SJCRH30 (cell line): ENCODE measurements at regions not wholly inside any gene's neighbourhood (a gene's known extent, or its start where the extent isn't known, plus 50 kb on each side); places are given as distances from the start of the nearest gene placed in this dataset.
A peak's percentile ranks its signal among the peaks of the same experiment; 100 is the strongest.

Experiments used
- DNase-seq, 2 experiments: peaks; one replicate each; pipeline ENCODE4 v3.0.0-alpha.2; 2015 to 2020
- H3K27ac ChIP-seq: fragments of 250-450 bp; sonication (Bioruptor Pico); 2 replicates; pipeline ENCODE4 v1.5.1; 2020; ENCODE audit warnings: mild to moderate bottlenecking, moderate library complexity
- H3K27me3 ChIP-seq: fragments of 250-450 bp; sonication (Bioruptor Pico); 2 replicates; pipeline ENCODE4 v1.5.1; 2020; ENCODE audit warnings: mild to moderate bottlenecking, moderate library complexity
- H3K36me3 ChIP-seq: fragments of 250-450 bp; sonication (Bioruptor Pico); 2 replicates; pipeline ENCODE4 v1.5.1; 2020; ENCODE audit warnings: mild to moderate bottlenecking, moderate library complexity
- H3K4me1 ChIP-seq: fragments of 250-450 bp; sonication (Bioruptor Pico); 2 replicates; pipeline ENCODE4 v1.5.1; 2020; ENCODE audit warnings: mild to moderate bottlenecking, moderate library complexity
- H3K4me3 ChIP-seq: fragments of 250-450 bp; sonication (Bioruptor Pico); 2 replicates; pipeline ENCODE4 v1.5.1; 2020; ENCODE audit warnings: mild to moderate bottlenecking, moderate library complexity
- H3K9me3 ChIP-seq: fragments of 250-450 bp; sonication (Bioruptor Pico); replicated peaks from 2 replicates; pipeline ENCODE4 v1.5.1; 2020; ENCODE audit warnings: mild to moderate bottlenecking, moderate library complexity

- no peaks in the 10 kb centered on the region for H3K36me3 ChIP-seq
- no peaks in the 10 kb centered on the region for H3K4me1 ChIP-seq
- H3K27ac ChIP-seq = no peak overlapping the region
- no peaks in the 10 kb centered on the region for H3K27me3 ChIP-seq
- no peaks in the 10 kb centered on the region for H3K9me3 ChIP-seq
- DNase-seq = no peak
- H3K4me3 ChIP-seq = no peak overlapping the region
These were observed 549.9 kb upstream of the RGS18 start for GRCh38 chr1:191608367-191608766.

DNA sequence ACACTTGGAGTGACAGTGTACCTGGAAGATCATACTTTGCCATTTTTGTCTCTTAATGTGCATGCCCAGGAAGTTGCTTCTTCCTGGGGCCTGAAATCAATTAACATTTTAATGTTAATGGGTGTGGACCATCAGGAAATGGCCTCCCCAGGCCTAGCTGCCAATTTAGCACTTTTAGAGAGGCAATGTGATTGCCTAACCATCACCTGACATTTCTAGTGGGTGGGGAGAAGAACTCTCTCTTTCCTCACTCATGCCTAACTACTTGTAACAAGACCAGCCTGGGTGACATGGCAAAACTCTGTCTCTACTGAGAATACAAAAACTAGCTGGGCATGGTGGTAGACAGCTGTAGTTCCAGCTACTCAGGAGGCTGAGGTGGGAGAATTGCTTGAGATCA, 549.0 kb upstream of the RGS18 start:
- Histone ChIP-seq H3K36me3 (no peaks in the 10 kb centered on the region), H3K9me3 (no peaks in the 10 kb centered on the region), H3K4me3 (no peak overlapping the region), H3K27ac (no peak overlapping the region), H3K27me3 (no peaks in the 10 kb centered on the region), H3K4me1 (no peaks in the 10 kb centered on the region)
- DNase-seq = no peak

DNA sequence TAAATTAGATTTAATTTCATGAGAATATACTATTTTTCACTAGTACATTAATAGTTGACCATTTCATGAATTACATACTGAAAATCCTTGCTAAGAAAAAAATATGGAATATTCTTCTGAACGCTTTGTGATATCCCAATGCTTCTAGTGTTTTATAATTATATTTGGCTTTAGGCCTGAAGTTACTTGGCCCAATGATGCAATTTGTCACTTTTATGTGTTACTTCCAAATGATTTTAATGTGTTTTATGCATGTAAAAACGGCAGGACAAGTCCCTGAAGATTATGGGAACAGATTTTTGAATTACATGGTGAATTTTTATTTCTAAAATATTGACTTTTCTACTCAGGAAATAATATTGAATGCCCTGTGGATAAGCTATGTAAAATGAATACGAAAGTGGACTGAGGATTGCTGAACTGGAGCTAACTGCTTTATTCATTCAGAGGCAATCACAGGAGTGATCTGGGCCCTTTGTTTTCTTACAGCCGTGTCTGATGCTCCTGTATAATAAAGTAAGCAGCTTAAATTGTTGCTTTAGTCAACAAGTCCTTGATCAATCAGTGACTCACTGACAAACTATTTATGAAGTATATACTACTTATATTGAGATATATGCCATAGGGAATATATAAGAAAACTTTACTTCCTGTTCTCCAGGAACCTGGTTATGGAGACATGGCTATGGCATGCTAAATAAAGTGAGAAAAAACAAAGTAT, 543.0 kb upstream of the RGS18 start:
- no peak for DNase-seq
- Histone ChIP-seq H3K36me3 (no peaks in the 10 kb centered on the region), H3K4me3 (no peak overlapping the region), H3K27me3 (no peaks in the 10 kb centered on the region), H3K9me3 (no peaks in the 10 kb centered on the region), H3K27ac (no peak overlapping the region), H3K4me1 (no peaks in the 10 kb centered on the region)

DNA sequence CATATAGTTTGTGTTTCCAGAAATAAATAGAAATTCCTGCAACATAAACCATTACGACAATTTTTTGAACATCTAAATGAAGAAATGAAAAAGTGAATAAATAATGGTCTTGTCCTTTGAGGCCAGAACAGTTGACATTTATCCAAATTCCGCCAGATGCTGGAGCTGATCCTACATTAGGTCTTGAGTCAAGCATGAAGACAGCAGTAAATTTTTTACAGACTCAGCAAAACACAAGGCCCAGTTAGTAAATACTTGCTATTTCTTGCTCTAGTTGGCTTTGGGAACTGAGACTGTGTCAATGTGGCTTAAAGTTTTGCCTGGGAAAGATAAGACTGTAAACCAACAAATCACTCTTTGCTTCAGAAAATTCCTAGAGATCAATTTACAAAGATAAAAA, 540.1 kb upstream of the RGS18 start:
- H3K36me3 ChIP-seq = no peaks in the 10 kb centered on the region
- no peak for DNase-seq

GRCh38 chr1:191620883-191621282, 537.4 kb upstream of the RGS18 start:
- H3K9me3 ChIP-seq = no peaks in the 10 kb centered on the region
- no peak overlapping the region for H3K27ac ChIP-seq
- H3K4me1 ChIP-seq = no peaks in the 10 kb centered on the region
- H3K4me3 ChIP-seq = no peak overlapping the region
- no peak for DNase-seq
- no peaks in the 10 kb centered on the region for H3K36me3 ChIP-seq
- H3K27me3 ChIP-seq = no peaks in the 10 kb centered on the region

More for the DNA sequence above, 540.1 kb upstream of the RGS18 start:
- no peaks in the 10 kb centered on the region for H3K9me3 ChIP-seq
- no peaks in the 10 kb centered on the region for H3K27me3 ChIP-seq
- H3K4me1 ChIP-seq = no peaks in the 10 kb centered on the region
- no peak overlapping the region for H3K4me3 ChIP-seq
- no peak overlapping the region for H3K27ac ChIP-seq

DNA sequence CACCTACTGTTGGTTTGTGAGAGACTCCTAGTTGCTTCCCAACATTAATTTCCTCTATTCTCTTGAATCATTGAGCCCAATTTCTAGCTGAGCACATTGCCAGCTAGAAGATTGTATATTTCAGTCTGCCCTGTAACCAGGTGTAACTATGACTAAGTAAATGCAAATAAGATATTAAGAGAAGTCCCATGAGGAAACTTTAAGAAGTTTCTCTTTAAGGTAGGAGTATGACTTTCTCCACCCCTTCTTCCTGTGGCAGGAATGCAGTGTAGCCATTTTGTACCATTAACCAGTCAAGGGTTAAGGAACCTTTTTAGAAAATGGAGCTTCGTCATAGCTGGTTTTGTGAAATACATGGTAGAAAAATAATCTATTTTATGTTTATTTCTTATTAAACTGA, 534.2 kb upstream of the RGS18 start:
- H3K4me3 ChIP-seq = no peak overlapping the region

GRCh38 chr1:191629836-191630235, 528.4 kb upstream of the RGS18 start:
- Histone ChIP-seq H3K4me1 (no peaks in the 10 kb centered on the region), H3K27me3 (no peaks in the 10 kb centered on the region), H3K36me3 (no peaks in the 10 kb centered on the region), H3K4me3 (no peak overlapping the region), H3K9me3 (no peaks in the 10 kb centered on the region), H3K27ac (no peak overlapping the region)
- DNase-seq = no peak

More for the DNA sequence above, 534.2 kb upstream of the RGS18 start:
- DNase-seq = no peak
- H3K9me3 ChIP-seq = no peaks in the 10 kb centered on the region
- H3K27me3 ChIP-seq = no peaks in the 10 kb centered on the region
- no peaks in the 10 kb centered on the region for H3K36me3 ChIP-seq
- H3K4me1 ChIP-seq = no peaks in the 10 kb centered on the region
- H3K27ac ChIP-seq = no peak overlapping the region

- DNase-seq = no peak
- Histone ChIP-seq H3K36me3 (no peaks in the 10 kb centered on the region), H3K4me3 (no peak overlapping the region), H3K27ac (no peak overlapping the region), H3K4me1 (no peaks in the 10 kb centered on the region), H3K27me3 (no peaks in the 10 kb centered on the region), H3K9me3 (no peaks in the 10 kb centered on the region)
These were observed 523.3 kb upstream of the RGS18 start for GRCh38 chr1:191634801-191635508.

GRCh38 chr1:191636345-191636744, 521.9 kb upstream of the RGS18 start:
- Histone ChIP-seq H3K9me3 (no peaks in the 10 kb centered on the region), H3K36me3 (no peaks in the 10 kb centered on the region), H3K27ac (no peak overlapping the region), H3K27me3 (no peaks in the 10 kb centered on the region), H3K4me3 (no peak overlapping the region), H3K4me1 (no peaks in the 10 kb centered on the region)
- DNase-seq = no peak

GRCh38 chr1:191641420-191642260, 516.6 kb upstream of the RGS18 start:
- Histone ChIP-seq H3K27ac (no peak overlapping the region), H3K4me3 (no peak overlapping the region), H3K36me3 (no peaks in the 10 kb centered on the region), H3K27me3 (no peaks in the 10 kb centered on the region), H3K9me3 (no peaks in the 10 kb centered on the region), H3K4me1 (no peaks in the 10 kb centered on the region)
- peak in 1 of 2 experiments; percentile 1 for DNase-seq

DNA sequence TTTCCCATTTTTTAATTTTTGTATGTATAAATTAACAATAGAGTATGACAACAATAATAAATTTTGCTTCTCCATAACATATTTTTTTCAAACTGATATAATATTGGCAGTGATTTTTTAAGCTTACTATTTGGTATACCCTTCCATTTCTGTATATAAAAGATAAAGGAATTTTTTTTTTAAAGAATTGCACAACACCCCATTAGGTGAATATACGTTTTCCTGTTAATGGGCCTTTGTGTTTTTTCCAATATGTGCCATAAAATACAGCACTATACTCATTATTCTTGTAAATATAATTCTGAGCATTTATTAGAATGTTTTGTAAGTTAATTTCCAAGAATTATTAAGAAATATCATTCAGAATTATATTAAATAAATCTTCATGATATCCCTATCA, 515.2 kb upstream of the RGS18 start:
- Histone ChIP-seq H3K4me3 (no peak overlapping the region), H3K4me1 (no peaks in the 10 kb centered on the region), H3K36me3 (no peaks in the 10 kb centered on the region), H3K27me3 (no peaks in the 10 kb centered on the region), H3K9me3 (no peaks in the 10 kb centered on the region), H3K27ac (no peak overlapping the region)
- no peak for DNase-seq

GRCh38 chr1:191648939-191649338, 509.3 kb upstream of the RGS18 start:
- DNase-seq = no peak
- H3K9me3 ChIP-seq = no peaks in the 10 kb centered on the region
- H3K27ac ChIP-seq = no peak overlapping the region
- no peaks in the 10 kb centered on the region for H3K27me3 ChIP-seq
- H3K36me3 ChIP-seq = no peaks in the 10 kb centered on the region
- H3K4me1 ChIP-seq = no peaks in the 10 kb centered on the region
- H3K4me3 ChIP-seq = no peak overlapping the region

DNA sequence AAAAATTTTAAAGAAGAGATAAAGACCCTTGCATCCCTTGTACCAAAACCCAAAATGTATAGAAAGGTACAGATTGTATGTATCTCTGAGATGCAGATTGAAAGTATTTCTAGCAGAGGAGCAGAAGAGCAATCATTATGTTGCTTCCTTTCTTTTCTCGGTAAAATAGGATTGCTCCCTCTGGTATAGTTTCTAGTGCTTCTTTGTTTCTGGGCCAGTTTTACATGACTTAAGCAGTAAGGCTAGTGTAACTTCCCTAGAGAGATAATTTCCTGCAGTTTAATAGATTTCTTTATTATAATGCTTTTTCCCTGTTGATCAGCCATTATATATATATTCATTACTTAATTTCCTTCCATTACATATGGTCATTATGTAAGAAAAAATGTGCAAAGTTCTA, 496.2 kb upstream of the RGS18 start:
- Histone ChIP-seq H3K4me1 (no peaks in the 10 kb centered on the region), H3K4me3 (no peak overlapping the region), H3K27ac (no peak overlapping the region), H3K27me3 (no peaks in the 10 kb centered on the region), H3K9me3 (no peaks in the 10 kb centered on the region), H3K36me3 (no peaks in the 10 kb centered on the region)
- DNase-seq = no peak

DNA sequence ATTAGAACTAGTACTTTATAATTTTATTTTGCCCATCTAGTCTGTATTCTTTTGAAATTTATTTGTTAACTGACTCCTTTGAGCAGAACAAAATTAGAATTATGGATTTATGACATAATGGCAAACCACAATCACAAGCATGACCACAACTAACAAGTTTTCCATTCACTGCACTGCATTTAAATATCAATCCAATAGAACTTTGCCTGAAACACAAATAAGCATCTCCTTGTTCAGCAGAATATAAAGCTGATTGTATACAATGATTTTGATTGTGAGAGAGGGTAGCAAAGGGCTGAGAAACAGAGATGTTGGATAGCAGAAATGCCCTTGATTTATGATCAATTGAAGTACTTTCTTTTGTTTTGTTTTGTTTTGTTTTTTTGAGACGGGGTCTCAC, 495.5 kb upstream of the RGS18 start:
- DNase-seq = no peak
- Histone ChIP-seq H3K27ac (no peak overlapping the region), H3K4me1 (no peaks in the 10 kb centered on the region), H3K27me3 (no peaks in the 10 kb centered on the region), H3K9me3 (no peaks in the 10 kb centered on the region), H3K4me3 (no peak overlapping the region), H3K36me3 (no peaks in the 10 kb centered on the region)

DNA sequence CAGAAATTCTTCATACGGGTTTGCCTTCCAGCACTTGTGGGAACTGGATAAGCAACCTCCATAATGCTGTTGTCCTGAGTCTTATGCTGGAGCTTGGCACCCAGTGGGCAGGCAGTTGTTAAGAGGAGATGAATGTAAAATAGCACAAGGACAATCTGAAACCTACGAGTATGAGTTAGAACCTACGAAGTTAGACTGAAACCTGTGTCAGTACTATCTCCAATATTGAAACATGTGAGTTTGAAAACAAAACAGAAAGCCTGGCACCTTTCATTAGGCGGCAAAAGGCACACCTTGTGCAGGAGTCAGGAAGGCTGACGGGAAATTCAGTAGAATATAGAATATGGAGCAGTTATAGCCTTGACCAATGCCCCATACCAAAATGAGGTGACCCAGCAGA, 489.7 kb upstream of the RGS18 start:
- H3K4me1 ChIP-seq = no peaks in the 10 kb centered on the region
- H3K27ac ChIP-seq = no peak overlapping the region
- H3K27me3 ChIP-seq = no peaks in the 10 kb centered on the region
- H3K9me3 ChIP-seq = no peaks in the 10 kb centered on the region
- no peak overlapping the region for H3K4me3 ChIP-seq
- H3K36me3 ChIP-seq = no peaks in the 10 kb centered on the region
- no peak for DNase-seq
